Hematopoietic multipotent progenitor cell (in vitro differentiated cells): ENCODE measurements at regions not wholly inside any gene's neighbourhood (a gene's known extent, or its start where the extent isn't known, plus 50 kb on each side); places are given as distances from the start of the nearest gene placed in this dataset.
"Not testable (repeated sequence)": the region's sequence is repeated elsewhere in the genome, so short reads cannot be mapped to it uniquely, and the experiment has no call there.

Experiments
- DNase-seq, 3 donors: peaks; one replicate each; pipeline ENCODE4 v3.0.0-alpha.2; 2011 to 2015; ENCODE audit warnings: low read depth in 2 of 3, low spot score in 2 of 3

DNA sequence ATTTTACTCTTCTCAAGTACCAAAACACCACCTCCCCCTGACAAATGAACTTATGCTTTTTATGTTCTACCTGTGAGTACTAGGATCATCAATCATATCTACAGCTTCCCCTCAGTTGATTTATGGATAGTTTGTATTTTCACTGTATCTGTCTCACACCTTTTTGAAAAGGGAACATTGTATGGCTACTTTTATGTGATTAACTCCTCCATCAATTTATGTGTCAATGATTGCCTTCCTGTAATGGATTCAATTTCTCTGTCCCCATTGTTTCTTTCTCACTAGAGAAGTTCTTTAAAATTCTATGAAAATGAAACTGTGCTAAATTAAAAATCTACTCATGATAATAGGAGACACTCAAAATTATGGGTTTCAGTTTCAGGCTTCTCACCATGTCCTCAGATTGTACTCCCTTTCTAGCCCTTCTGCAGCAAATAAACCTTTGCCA, 935.0 kb downstream of the TRIB2 start:
- no peak for DNase-seq

DNA sequence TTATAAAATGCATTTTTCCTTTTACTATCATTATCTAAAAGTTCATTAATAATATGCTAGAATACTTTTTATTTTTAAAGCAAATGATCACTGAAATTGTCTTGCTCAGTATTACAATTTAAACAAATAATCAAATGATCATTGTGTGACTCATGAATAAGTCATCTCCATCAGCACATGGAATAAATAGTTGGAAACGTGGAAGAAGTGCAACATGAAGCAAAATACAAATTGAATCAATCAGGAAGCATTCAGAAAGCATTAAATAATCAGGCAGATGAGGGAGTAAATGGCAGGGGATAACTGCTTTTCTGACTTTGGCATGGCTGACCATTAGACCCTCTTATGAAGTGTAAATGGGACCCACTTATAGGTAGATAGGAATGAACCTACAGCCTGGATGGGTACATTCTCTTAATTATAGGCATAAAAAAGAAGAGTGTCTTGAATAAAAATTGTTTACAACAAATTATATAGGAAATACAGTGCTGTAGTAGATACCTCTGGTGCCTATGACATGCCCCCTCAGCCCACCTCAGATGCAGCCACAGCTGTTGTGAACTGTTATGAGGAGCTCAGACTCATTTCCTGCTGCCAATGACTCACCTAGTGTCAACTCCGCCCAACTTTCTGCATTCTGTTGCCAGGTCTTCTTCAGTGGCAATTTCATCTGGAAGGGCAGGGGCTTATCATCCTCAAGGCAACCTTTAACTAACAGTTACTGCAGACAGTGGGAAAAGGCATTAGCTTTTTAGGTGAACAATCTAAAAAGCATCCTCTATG, 936.0 kb downstream of the TRIB2 start:
- no peak for DNase-seq

DNA sequence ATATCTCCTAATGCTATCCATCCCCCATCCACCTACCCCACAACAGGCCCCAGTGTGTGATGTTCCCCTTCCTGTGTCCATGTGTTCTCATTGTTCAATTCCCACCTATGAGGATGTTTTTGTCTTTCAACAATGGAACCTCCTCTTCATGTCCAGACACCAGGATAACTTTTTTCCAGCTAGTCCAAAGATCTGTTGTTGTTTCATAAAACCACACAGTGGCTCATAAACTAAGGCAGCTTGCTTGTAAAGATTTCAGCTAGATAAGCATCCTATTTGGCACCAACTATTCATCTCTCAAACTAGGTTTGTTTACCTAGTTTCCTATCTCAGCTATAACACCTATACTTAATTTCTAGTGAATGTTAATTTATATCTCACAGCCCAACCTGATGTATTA, 937.7 kb downstream of the TRIB2 start:
- DNase-seq: no peak

DNA sequence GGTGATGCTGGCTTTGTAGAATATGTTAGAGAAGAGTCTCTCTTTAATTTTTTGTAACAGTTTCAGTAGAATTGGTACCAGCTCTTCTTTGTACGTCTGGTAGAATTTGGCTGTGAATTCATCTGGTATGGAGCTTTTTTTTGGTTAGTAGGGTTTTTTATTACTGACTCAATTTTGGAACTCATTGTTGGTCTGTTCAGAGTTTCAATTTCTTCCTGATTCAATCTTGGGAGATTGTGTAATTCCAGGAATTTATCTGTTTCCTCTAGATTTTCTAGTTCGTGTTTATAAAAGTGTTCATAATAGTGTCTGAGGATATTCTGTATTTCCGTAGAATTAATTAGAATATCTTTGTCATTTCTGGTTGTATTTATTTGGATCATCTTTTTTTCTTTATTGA, 943.5 kb downstream of the TRIB2 start:
- DNase-seq: no peak

DNA sequence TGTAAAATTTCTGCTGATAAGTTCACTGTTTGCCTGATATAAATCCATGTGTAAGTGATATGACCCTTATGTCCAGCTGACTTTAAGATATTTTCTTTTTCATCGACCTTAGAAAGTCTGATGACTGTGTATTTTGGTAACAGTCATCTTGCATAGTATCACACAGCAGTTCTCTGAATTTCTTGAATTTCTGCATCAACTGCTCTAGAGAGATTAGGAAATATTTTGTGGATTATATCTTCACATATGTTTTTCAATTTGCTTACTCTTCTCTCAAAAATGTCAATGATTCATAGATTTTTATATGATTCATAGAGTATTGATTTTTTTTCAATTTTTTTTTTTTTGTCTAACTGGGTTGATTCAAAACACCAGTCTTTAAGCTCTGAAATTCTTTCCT, 945.3 kb downstream of the TRIB2 start:
- no peak for DNase-seq

DNA sequence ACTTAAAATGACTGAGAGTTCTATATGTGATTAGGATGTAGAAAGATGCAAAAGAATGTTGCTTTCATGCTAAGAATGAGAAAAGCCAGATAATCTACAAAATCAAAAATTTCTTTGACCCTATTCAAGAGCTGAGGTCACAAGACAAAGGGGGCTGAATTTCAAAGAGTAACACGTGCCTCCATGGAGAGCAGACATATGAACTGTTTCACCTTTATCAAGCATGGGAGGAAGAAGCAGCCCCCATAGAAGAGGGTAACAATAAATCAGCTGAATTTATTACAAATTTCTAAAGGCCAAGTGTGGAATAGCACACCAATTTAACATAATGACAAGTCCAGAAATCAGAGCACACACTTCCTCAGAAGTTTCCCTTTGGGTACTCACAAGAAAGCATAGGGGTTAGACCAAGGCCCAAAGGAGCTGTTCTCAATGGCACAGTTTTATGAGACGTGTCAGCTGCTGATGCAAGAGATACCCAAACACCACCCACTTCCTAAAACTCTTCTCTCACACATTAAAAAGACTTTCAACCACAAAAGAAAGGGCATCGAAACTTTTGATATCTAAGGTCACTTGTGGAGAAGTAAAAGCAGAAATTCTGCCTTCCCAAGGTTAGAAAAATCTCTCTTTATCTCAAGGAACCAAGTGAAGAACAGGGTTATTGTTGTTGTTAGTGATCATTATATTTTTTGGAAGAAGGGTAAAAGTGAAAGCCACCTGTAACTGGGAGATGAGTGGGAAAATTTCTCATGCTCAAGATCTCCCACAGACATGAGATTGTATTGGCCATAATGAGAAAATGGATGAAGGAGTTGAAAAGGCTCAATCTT, 950.1 kb downstream of the TRIB2 start:
- DNase-seq: no peak

DNA sequence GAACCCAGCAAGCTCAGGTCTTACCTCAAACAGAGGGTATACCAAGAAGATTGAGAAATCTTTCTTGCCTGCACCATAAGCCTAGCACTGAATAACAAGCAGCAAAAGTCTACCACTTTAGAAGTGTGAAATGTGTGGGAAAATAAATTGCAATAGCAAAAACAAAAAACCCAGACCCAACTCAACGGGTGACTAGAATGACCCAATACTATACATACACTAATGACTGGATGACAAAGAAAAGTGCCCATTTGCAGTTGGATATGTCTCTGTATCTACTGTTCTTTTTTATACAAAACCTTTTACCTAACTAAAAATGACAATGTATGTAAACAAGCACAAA, 950.6 kb downstream of the TRIB2 start:
- DNase-seq: no peak

DNA sequence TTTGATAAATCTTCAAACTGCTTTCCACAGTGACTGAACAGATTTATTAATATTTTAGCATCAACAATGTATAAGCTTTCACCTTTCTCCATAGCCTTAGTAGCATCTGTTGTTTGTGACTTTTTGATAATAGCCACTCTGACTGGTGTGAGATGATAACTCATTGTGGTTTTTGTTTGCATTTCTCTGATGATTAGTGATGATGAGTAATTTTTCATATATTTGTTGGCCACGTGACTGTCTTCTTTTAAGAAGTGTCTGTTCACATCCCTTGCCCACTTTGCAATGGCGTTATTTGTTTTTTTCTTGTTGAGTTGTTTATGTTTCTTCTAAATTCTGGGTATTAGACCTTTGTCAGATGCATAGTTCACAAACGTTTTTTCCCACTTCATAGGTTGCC, 952.9 kb downstream of the TRIB2 start:
- DNase-seq: no peak

DNA sequence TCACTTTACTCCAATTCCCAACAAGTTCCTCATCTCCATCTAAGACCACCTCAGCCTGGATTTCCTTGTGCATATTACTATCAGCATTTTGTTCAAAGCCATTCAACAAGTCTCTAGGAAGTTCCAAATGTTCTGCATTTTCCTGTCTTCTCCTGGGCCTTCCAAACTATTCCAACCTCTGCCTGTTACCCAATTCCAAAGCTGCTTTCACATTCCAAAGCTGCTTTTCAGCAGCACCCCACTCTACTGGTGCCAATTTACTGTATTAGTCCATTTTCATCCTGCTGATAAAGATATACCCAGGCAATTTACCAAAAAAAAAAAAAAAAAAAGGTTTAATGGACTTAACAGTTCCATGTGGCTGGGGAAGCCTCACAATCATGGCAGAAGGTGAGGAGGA, 957.1 kb downstream of the TRIB2 start:
- not testable (repeated sequence) for DNase-seq

DNA sequence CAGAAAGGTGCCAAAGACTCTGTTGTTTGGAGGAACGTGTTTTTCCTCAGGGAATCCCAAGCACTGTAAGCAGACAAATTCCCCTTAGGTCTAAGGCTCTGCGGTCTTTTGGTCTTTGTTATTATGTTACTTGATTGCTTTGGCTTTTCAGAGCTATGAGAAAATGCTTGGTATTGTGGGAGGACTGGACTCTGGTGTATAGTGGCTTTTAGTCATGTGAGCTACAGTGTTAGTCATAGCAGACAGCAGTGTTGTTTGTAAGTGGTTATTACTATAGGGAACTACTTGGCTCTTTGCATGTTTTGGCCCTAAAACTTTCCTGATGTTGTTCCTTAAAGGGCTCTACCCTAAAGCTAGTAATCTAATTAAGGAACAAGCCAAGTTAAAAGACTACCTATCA, 956.2 kb upstream of the LRATD1 start:
- no peak for DNase-seq

DNA sequence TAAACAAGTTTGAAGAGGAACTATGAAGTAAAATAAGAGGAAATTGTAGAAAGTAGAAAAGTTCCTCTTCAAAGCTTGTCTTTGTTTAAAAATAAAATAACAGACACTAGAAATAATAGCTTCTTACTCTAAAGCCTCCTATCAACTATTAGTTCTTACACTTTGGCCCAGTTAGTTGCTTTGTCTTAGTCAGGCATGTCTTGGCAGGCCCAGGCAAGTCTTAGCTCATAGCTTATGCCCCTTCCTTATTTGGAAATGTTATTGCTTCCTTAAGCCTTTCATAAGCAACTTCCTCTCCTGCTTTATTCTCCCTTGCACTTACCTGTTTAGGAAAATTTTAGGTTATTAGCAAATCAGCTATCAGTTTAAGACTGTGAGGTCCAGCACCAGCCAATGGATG, 950.6 kb upstream of the LRATD1 start:
- DNase-seq: no peak

DNA sequence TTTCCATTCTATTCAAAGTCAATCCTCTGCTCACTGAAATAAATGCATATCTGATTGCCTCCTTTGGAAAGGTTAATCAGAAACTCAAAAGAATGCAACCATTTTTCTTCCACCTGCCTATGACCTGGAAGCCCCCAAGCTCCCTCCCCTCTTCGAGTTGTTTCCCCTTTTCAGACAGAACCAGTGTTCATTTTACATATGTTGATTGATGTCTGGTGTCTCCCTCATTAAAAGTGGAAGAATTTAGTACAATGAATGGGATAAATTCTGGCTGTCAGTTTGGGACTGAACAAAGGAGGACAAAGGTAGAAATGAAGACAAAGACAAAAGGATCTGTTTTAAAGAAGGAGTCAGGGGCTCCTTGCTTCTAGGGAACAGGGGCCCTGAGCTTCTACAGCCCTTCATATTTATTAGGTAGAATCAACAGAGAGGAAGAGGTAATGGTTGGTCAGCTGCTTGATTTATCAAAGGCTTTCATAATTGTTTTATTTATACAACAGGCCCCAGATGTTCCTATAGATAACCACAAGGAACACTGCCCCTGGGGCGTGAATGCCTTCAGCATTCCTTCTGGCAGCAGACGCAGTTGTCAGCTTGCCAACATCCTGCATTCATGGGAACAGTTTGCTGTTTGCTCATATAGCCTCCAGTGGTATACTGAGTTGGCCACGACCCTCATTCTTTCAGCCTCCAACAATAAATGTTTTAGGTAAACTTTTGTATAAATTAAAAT, 949.8 kb upstream of the LRATD1 start:
- no peak for DNase-seq

DNA sequence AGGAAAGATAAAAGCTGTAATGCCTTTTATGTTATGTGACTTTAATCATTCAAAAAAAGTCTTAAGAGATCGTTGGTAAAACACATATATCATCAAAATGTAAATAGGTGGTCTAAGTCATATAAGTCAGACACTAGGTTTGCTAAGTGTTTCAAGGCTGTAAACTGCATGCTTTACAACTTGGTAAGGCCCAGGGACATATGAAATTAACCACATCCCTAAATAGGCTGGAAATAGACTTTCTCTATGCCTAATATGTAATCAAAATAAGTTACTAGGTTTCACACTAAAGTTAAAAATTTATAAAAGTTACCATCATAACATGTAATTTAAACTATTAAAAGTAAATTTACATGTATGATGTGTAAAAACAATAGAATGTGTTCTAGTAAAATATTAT, 946.3 kb upstream of the LRATD1 start:
- no peak for DNase-seq

DNA sequence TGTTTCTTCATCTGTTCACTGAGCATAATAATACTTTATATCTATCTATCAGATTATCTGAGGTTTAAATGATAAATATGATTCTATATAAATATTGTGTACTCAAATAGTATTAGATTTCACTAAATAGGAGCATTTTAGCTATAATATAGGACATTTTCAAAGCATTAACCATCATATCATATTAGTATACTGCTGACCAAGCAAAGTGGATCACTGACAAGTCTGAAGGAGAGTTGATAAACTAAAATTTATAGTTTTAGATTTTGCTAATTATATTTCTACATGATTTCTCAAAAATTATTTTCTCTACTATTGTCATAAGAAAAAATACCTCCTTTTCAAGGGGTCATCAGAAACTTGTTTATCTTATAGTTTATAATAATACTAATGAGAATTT, 937.8 kb upstream of the LRATD1 start:
- no peak for DNase-seq

DNA sequence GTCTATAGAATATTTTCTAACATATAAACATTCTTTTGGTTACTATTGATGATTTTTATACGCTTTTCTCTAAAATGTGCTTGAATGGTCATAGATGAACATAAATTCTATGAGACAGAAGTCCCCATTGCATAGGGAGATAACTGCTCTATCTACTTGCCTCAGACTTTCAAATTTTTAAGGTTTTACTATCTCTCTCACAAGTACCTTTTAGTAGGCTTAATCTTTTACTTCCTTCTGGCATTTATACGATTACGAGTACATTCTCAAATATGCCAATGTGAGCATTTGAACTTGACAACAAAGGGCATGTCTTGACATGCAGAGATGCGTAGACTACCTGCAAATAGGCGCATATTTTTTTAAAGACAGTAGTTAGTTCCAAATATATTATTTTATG, 935.9 kb upstream of the LRATD1 start:
- DNase-seq: no peak

DNA sequence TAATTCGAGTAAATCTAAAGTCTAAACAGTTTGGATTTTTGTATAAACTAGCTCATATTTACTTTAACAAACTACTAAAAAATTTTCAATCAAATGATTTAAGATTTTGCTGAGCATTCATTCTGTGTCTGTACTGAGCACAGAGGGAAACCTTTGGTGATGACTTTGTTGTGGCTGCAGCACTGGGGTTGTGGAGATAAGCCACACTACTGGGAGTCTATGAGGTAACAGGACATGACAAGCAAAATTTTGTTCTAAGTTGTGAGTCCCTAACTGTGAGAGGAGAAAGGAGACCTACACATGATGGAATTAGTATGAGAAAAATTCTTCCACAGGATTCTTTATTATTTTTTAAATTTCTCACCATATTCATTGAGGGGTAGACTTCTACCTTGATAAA, 933.7 kb upstream of the LRATD1 start:
- no peak for DNase-seq

DNA sequence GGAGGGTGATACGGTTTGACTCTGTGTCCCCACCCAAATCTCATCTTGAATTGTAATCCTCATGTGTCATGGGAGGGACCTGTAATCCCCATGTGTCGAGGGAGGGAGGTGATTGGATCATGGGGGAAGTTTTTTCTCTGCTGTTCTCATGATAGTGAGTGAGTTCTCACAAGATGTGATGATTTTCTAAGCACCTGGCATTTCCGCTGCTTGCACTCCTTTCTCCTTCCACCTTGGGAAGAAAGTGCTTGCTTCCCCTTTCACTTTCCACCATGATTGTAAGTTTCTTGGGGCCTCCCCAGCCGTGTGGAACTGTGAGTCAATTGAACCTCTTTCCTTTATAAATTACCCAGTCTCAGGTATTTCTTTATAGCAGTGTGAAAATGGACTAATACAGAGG, 932.6 kb upstream of the LRATD1 start:
- not testable (repeated sequence) for DNase-seq

DNA sequence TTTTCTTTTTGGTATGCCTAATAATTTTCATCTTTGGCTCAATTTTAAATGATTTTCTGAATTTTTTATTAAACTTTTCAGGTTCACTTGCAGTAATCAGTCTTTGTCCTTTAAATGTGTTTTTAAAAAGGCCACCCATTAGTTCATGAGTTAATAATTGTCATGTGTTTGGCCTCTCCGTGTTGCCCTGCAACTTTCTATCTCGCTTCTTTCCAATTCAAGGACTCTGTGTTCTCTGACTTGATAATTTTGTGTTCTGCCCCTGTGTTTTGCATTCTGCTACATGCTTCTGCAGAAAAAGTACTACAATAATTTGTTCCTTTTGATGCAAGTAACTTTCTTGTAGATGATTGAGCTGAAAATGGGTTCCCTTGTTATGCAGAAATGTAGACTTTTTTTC, 921.4 kb upstream of the LRATD1 start:
- DNase-seq: no peak

DNA sequence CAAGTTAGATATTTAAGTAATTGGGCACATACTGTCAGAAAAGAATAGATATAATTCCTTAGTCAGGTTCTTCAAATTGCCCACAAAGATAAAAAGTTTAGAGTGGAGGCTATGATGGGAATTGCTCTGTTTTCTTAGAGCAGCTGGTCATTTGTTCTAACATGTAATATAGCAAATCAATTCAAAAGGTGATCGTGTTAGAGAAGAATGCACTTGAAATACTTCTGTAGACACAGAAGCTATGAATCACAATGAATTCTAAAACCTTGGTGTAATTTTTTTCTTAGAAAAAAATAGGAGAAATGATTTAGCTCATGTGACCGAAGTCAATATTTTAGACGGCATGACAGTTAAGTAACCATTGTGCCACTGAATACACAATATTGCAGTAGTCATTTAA, 918.1 kb upstream of the LRATD1 start:
- DNase-seq: no peak

DNA sequence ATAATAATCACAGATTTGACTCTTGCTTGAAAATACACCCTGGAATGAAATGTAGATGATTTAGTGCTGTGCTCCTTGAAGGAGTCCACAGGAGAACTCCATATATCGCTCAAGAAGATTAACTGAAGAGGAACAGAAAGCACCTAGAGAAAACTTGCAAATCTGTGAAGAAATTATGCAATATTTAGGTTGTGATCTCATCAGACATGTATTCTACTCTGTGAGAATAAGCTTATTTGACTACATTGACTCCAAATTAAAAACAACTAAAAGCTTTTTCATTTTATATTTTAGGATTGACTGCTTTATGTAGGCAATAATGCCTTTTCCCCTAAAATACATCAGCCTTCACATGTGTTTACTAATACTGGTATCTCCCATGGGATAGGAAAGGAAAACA, 906.6 kb upstream of the LRATD1 start:
- DNase-seq: no peak

DNA sequence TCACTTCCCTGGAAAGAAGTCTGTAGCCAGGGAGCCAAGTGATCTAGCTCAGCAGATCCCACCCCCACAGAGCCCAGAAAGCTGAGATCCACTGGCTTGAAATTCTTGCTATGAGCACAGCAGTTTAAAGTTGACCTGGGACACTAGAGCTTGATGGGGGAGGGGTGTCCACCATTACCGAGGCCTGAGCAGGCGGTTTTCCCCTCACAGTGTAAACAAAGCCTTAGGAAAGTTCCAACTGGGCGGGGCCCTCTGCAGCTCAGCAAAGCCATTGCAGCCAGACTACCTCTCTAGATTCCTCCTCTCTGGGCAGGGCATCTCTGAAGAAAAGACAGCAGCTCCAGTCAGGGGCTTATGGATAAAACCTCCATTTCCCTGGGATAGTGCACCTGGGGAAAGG, 887.2 kb upstream of the LRATD1 start:
- no peak for DNase-seq

DNA sequence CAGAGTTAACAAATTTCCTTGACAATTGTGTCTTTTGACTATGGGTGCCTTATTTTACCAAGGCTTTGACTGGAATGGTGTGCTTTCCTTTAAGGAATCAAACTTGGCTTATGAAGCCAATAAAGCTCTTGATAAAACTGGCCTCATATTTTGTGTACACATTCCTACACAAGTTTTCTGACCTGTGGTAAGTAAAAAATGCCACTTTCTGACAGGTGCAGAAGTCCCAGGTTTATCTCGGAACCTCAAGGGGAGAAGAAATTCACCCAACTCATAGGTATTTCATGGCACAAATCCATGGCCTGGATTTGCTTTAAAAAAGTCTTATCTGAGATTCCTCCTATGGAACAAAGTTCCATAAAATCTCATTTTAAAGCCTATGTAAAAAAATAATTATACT, 880.6 kb upstream of the LRATD1 start:
- no peak for DNase-seq
